NCI-H1417 (cell line): ENCODE measurements at regions not wholly inside any gene's neighbourhood (a gene's known extent, or its start where the extent isn't known, plus 50 kb on each side); places are given as distances from the start of the nearest gene placed in this dataset.

Experiments
- DNase-seq, 3 experiments: peaks; one replicate each; lab custom pipeline; 2025; lab: John Stamatoyannopoulos, UW

- DNase-seq, result no peak
Measured at GRCh38 chr13:84571264-84571663, 689.0 kb upstream of the SLITRK1 start.

- no peak for DNase-seq
Measured at GRCh38 chr13:84570831-84571230, 688.6 kb upstream of the SLITRK1 start.

GRCh38 chr13:84569366-84569765 is 687.1 kb upstream of the SLITRK1 start:
- no peak for DNase-seq

GRCh38 chr13:84567848-84568247 is 685.6 kb upstream of the SLITRK1 start:
- DNase-seq, result no peak

- DNase-seq, result no peak
Measured at GRCh38 chr13:84566780-84567179, 684.5 kb upstream of the SLITRK1 start.

GRCh38 chr13:84563611-84564010 is 681.3 kb upstream of the SLITRK1 start:
- DNase-seq, result peak in 1 of 3 experiments; percentile 68

- peak in 2 of 3 experiments; percentile 32 to 74 for DNase-seq
Measured at GRCh38 chr13:84553227-84553626, 671.0 kb upstream of the SLITRK1 start.

GRCh38 chr13:84543962-84544361 is 661.7 kb upstream of the SLITRK1 start:
- peak in 2 of 3 experiments; percentile 13 to 45 for DNase-seq

GRCh38 chr13:84542348-84542747 is 660.1 kb upstream of the SLITRK1 start:
- DNase-seq, result no peak

GRCh38 chr13:84536906-84537305 is 654.6 kb upstream of the SLITRK1 start:
- no peak for DNase-seq

GRCh38 chr13:84528408-84529070 is 646.3 kb upstream of the SLITRK1 start:
- no peak for DNase-seq

GRCh38 chr13:84525865-84526264 is 643.6 kb upstream of the SLITRK1 start:
- no peak for DNase-seq

- no peak for DNase-seq
Measured at GRCh38 chr13:84524586-84524985, 642.3 kb upstream of the SLITRK1 start.

GRCh38 chr13:84500016-84500415 is 617.7 kb upstream of the SLITRK1 start:
- DNase-seq, result no peak

- DNase-seq, result no peak
Measured at GRCh38 chr13:84497613-84498012, 615.3 kb upstream of the SLITRK1 start.

GRCh38 chr13:84491952-84492351 is 609.7 kb upstream of the SLITRK1 start:
- no peak for DNase-seq

GRCh38 chr13:84487752-84488151 is 605.5 kb upstream of the SLITRK1 start:
- DNase-seq, result no peak

GRCh38 chr13:84481958-84482357 is 599.7 kb upstream of the SLITRK1 start:
- no peak for DNase-seq

- DNase-seq, result no peak
Measured at GRCh38 chr13:84479656-84480055, 597.4 kb upstream of the SLITRK1 start.

GRCh38 chr13:84470528-84470927 is 588.3 kb upstream of the SLITRK1 start:
- DNase-seq, result no peak

- no peak for DNase-seq
Measured at GRCh38 chr13:84466461-84466860, 584.2 kb upstream of the SLITRK1 start.

- DNase-seq, result no peak
Measured at GRCh38 chr13:84460989-84461388, 578.7 kb upstream of the SLITRK1 start.

GRCh38 chr13:84455143-84455905 is 573.0 kb upstream of the SLITRK1 start:
- no peak for DNase-seq

- DNase-seq, result no peak
Measured at GRCh38 chr13:84447640-84447978, 565.3 kb upstream of the SLITRK1 start.
